ENCODE measurements at regions not wholly inside any gene's neighbourhood (a gene's known extent, or its start where the extent isn't known, plus 50 kb on each side); places are given as distances from the start of the nearest gene placed in this dataset.

DNA sequence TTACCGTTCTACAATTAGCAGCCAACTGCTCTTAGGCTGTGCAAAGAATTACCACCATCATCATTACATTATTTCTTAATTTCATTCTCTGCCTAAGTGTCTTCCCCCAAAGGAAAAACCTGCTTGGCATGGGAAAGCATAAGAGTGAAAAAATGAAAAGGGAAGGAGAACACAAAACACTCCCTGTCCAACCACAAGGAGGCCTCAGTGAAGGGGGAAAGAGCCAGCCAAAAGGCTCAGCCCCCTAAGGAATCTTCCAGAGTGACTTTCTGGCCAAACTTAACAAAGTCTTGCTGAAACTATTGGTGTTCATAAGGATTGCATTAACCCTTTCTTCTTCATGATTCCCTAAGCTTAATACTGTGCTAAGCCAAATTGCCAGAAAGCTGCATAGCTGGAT lies 287.4 kb downstream of the SMARCA1 start:
- DNase-seq (ENCODE audit: extremely low read depth, low read depth) = no peak
- TF ChIP-seq, protein P1, sequence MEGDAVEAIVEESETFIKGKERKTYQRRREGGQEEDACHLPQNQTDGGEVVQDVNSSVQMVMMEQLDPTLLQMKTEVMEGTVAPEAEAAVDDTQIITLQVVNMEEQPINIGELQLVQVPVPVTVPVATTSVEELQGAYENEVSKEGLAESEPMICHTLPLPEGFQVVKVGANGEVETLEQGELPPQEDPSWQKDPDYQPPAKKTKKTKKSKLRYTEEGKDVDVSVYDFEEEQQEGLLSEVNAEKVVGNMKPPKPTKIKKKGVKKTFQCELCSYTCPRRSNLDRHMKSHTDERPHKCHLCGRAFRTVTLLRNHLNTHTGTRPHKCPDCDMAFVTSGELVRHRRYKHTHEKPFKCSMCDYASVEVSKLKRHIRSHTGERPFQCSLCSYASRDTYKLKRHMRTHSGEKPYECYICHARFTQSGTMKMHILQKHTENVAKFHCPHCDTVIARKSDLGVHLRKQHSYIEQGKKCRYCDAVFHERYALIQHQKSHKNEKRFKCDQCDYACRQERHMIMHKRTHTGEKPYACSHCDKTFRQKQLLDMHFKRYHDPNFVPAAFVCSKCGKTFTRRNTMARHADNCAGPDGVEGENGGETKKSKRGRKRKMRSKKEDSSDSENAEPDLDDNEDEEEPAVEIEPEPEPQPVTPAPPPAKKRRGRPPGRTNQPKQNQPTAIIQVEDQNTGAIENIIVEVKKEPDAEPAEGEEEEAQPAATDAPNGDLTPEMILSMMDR (IDR thresholded peaks at IDR 0.05; ENCODE audit: low read depth, low read length) = no peak

- TF ChIP-seq, protein P1 (IDR thresholded peaks at IDR 0.05; ENCODE audit: low read depth, low read length) = no peak
- DNase-seq (ENCODE audit: extremely low read depth, low read depth) = no peak
Measured at GRCh38 chrX:129233786-129234185, 289.5 kb downstream of the SMARCA1 start.

DNA sequence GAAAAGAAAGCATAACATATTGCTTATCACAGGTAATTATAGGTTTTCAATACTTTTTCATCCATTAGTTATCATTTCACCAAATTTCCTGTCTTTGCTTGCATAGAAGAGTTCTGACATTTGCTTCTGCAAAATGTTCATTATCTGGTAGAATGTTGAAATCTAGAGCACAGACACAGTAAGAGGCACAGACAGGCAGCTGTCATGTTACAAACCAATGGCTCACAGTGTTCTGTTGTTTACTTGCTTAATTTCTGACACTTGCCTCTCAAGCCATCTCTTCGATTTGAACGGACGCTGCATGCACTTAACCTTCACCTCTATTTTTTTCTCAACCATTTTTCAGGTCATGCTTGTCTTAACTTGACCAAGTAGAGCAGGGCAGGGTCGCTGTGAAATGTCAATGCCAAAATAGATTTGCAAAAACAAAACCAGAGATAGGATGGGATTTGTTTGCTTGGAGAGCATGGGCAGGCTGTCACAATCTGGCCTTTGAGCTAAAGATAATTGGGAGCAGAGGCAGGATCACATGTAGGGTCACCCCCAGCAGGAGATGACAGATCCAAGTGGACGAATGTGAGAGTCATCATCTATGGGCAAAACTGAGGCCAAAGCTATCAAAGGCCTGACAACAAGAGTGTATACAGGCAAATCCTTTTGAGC lies 292.3 kb downstream of the SMARCA1 start:
- TF ChIP-seq, protein P1 (IDR thresholded peaks at IDR 0.05; ENCODE audit: low read depth, low read length) = no peak
- no peak for DNase-seq (ENCODE audit: extremely low read depth, low read depth)

DNA sequence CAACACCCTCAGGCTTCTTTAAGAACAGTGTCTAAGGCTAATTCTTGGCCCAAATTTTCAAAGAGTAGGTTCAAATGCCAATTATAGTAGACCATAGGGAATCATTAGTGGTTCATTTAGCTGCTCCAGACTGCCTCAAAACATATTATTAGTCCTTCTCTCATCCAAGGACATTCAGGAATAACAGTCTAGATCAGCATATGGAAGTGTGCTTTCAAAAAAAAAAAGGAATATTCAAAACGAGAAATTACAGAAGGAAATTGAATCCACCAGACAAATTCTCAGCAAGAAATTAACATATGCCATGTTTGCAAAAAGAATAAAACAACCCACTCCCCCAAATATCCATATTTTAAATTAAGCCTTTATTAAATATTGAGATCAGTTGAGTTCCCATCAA lies 293.1 kb downstream of the SMARCA1 start:
- no peak for DNase-seq (ENCODE audit: extremely low read depth, low read depth)

GRCh38 chrX:129227366-129227765 lies 295.9 kb downstream of the SMARCA1 start:
- DNase-seq (ENCODE audit: extremely low read depth, low read depth) = no peak
- TF ChIP-seq, protein P1 (IDR thresholded peaks at IDR 0.05; ENCODE audit: low read depth, low read length) = no peak

More for the DNA sequence above, 293.1 kb downstream of the SMARCA1 start:
- TF ChIP-seq, protein P1 (IDR thresholded peaks at IDR 0.05; ENCODE audit: low read depth, low read length) = no peak

DNA sequence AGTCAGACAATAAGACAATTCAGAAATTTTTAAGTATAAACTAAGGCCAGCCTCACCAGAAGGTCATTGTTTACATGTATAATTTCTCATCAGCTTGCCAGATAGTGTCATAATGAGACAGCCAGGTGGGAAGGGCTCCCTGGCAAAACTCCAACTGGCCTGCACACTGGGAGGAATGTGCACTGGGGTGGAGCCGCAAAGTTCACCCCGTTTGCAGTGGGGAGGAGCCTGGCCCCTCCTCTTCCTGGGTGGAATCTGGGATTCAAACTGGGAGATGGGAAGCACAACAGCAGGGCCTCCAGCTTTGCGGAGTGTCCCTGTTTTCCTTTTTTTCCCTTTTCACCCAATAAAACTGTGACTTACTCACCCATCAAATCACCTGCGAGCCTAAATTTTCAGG lies 329.9 kb downstream of the SMARCA1 start:
- DNase-seq (ENCODE audit: extremely low read depth, low read depth) = no peak
- TF ChIP-seq, protein P1 (IDR thresholded peaks at IDR 0.05; ENCODE audit: low read depth, low read length) = no peak

DNA sequence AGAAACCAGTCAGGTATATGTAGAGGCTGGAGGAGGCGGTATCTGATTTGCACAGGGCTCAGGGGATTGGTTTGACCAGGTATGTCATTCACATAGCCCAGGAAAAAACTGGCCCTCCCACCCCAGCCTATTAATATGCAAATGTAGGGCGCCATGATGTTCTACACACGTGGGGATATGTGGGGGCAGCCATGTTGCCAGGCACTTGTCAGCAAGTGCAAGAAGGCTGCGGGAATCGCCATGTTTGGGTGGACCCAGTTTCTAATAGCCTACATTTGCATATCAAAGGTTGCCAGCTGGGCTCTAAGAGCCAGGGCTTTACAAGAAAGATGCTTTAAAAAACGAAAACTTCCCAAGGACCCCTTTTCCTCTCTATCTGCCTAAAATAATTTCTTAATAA lies 335.1 kb downstream of the SMARCA1 start:
- TF ChIP-seq, protein P1 (IDR thresholded peaks at IDR 0.05; ENCODE audit: low read depth, low read length) = no peak
- DNase-seq (ENCODE audit: extremely low read depth, low read depth) = no peak
